Neural crest cell (in vitro differentiated cells): ENCODE measurements at regions not wholly inside any gene's neighbourhood (a gene's known extent, or its start where the extent isn't known, plus 50 kb on each side); places are given as distances from the start of the nearest gene placed in this dataset.

Experiments
- DNase-seq: peaks from one replicate; pipeline ENCODE4 v3.0.0; 2021; ENCODE audit warnings: low read depth, mixed read lengths, low spot score
- H3K27ac Mint-ChIP-seq: one replicate; pipeline ENCODE4 v1.8.0; 2021; ENCODE audit warnings: mild to moderate bottlenecking, mixed read lengths; ENCODE audit not compliant: unreplicated experiment
- H3K27me3 Mint-ChIP-seq: 2 replicates; pipeline ENCODE4 v1.8.0; 2021; ENCODE audit warnings: low read depth, mild to moderate bottlenecking, mixed read lengths
- H3K36me3 Mint-ChIP-seq: 2 replicates; pipeline ENCODE4 v1.8.0; 2021; ENCODE audit warnings: low read depth, mild to moderate bottlenecking, mixed read lengths
- H3K4me1 Mint-ChIP-seq: 2 replicates; pipeline ENCODE4 v1.8.0; 2021; ENCODE audit warnings: mixed read lengths
- H3K4me3 Mint-ChIP-seq: one replicate; pipeline ENCODE4 v1.8.0; 2021; ENCODE audit warnings: mild to moderate bottlenecking, mixed read lengths
- H3K9me3 Mint-ChIP-seq: 2 replicates; pipeline ENCODE4 v1.8.0; 2021; ENCODE audit warnings: mixed read lengths
- CTCF ChIP-seq: fragments of 200-600 bp; sonication (generic); conservative IDR thresholded peaks from 2 replicates; pipeline ENCODE4 v1.5.0; 2021; ENCODE audit warnings: antibody characterized with exemption, mild to moderate bottlenecking

- H3K9me3 Mint-ChIP-seq, result peaks cover 25% of the 10 kb centered on the region
- H3K36me3 Mint-ChIP-seq, result peaks cover 19% of the 10 kb centered on the region
- no peaks in the 10 kb centered on the region for H3K4me1 Mint-ChIP-seq
- TF ChIP-seq CTCF, result no peak
- H3K4me3 Mint-ChIP-seq, result no peak overlapping the region
- DNase-seq, result no peak
- peaks cover 3% of the 10 kb centered on the region for H3K27me3 Mint-ChIP-seq
- no peak overlapping the region for H3K27ac Mint-ChIP-seq
These were observed 107.2 kb upstream of the C2CD4B start for GRCh38 chr15:62272290-62272689.

- Mint-ChIP-seq H3K27me3 (peaks cover 3% of the 10 kb centered on the region), H3K4me3 (no peak overlapping the region), H3K27ac (no peak overlapping the region), H3K9me3 (peaks cover 12% of the 10 kb centered on the region), H3K36me3 (peaks cover 4% of the 10 kb centered on the region), H3K4me1 (no peaks in the 10 kb centered on the region)
- DNase-seq, result no peak
- no peak for TF ChIP-seq CTCF
These were observed 110.7 kb upstream of the C2CD4B start for GRCh38 chr15:62275831-62276230.

GRCh38 chr15:62277816-62278394, 112.8 kb upstream of the C2CD4B start:
- peaks cover 3% of the 10 kb centered on the region for H3K36me3 Mint-ChIP-seq
- no peak overlapping the region for H3K4me3 Mint-ChIP-seq
- TF ChIP-seq CTCF, result no peak
- no peaks in the 10 kb centered on the region for H3K4me1 Mint-ChIP-seq
- H3K27ac Mint-ChIP-seq, result no peak overlapping the region
- H3K27me3 Mint-ChIP-seq, result peaks cover 3% of the 10 kb centered on the region
- no peak for DNase-seq
- peaks cover 6% of the 10 kb centered on the region for H3K9me3 Mint-ChIP-seq

GRCh38 chr15:62278534-62278933, 113.4 kb upstream of the C2CD4B start:
- TF ChIP-seq CTCF, result no peak
- H3K27me3 Mint-ChIP-seq, result peaks cover 3% of the 10 kb centered on the region
- H3K36me3 Mint-ChIP-seq, result peaks cover 3% of the 10 kb centered on the region
- H3K9me3 Mint-ChIP-seq, result peaks cover 6% of the 10 kb centered on the region
- no peaks in the 10 kb centered on the region for H3K4me1 Mint-ChIP-seq
- no peak overlapping the region for H3K4me3 Mint-ChIP-seq
- no peak for DNase-seq
- no peak overlapping the region for H3K27ac Mint-ChIP-seq

- H3K4me1 Mint-ChIP-seq, result no peaks in the 10 kb centered on the region
- no peak overlapping the region for H3K4me3 Mint-ChIP-seq
- TF ChIP-seq CTCF, result no peak
- H3K36me3 Mint-ChIP-seq, result peaks cover 3% of the 10 kb centered on the region
- DNase-seq, result no peak
- H3K27me3 Mint-ChIP-seq, result peaks cover 3% of the 10 kb centered on the region
- peaks cover 6% of the 10 kb centered on the region for H3K9me3 Mint-ChIP-seq
- H3K27ac Mint-ChIP-seq, result no peak overlapping the region
These were observed 114.0 kb upstream of the C2CD4B start for GRCh38 chr15:62279041-62279440.
